HG03064 (cell line): ENCODE measurements at regions not wholly inside any gene's neighbourhood (a gene's known extent, or its start where the extent isn't known, plus 50 kb on each side); places are given as distances from the start of the nearest gene placed in this dataset.
"Not testable (repeated sequence)": the region's sequence is repeated elsewhere in the genome, so short reads cannot be mapped to it uniquely, and the experiment has no call there.

ENCODE experiments used
- ATAC-seq: cut with Tn5 transposase; IDR thresholded peaks from one replicate; pipeline ENCODE4 v1.9.1; 2021; ENCODE audit warnings: low read depth; ENCODE audit not compliant: unreplicated experiment

DNA sequence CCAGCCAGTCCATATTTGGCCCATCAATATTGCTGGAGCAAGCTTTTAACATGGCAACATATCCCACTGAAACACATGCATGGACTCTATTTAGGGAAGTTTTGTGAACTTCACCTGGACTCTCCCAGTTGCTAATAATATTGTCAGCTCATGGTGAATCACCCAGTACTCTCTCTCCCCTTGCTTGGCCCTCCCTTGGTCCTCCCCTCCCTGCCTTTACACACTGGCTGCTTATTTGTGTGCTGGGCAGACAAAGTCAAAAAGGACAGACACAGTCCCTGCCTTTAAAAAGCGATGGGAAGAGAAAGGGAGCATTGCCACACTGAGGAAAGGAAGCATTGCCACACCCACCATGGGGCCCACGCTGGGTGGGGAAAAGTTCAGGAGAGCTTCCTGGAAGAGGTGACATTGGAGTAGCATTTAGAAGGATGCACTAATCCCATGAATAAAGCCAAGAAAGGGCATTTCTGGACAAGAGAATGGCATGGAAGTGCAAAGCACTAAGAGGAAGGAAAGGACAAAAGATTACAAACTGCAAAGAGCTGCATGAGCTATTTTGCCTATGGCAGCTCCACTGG lies 143.4 kb upstream of the EXOC2 start:
- ATAC-seq, result no peak

DNA sequence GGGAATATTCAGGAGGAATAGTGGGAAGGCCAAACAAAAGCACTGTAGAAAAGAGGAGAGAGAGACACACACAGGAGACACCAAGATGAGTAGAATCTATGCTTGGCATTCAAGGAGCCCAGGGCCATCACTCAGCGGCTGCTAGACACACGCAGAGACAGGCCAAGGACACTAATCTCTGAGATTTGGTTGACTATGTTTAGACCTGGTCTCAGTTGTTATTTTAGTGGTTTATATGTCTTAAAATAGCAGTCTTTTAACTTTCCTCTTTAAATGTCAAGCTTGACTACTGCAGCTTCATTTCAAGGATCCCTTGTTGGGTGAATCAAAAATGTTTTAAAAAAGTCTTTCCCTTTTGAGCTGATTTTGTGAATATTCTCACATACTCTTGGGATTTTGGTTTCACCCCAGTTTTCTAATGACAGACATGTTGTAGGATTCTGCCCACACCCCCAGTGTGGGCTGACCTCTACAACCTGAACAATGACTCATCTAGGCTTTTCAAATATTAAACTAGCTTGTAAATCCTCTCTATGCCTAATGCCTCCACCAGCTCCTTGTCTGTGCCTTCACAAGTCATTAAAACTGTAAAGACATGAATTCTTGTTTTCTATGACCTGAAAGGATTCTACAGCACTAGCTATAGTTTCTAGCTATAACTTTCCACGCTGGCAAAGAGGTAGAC lies 142.7 kb upstream of the EXOC2 start:
- ATAC-seq, result no peak

DNA sequence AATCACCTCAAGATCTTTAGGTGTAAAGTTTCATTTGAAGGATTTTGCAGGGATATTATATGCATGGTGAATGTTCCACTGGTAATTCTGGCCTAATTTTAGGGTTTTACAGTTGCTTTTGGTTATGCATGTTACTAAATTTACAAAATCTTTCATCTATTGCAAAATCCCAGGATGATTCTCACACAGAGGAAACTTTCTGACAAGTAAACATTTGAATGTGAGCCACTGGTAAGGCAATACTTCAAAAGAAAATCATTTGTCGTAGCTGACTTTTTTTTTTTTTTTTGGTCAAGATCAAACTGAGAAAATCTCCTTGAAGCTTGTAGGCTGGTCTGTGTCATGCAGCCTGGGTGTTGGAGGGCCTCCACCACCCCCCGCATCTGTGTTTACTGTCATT lies 141.9 kb upstream of the EXOC2 start:
- ATAC-seq, result no peak

DNA sequence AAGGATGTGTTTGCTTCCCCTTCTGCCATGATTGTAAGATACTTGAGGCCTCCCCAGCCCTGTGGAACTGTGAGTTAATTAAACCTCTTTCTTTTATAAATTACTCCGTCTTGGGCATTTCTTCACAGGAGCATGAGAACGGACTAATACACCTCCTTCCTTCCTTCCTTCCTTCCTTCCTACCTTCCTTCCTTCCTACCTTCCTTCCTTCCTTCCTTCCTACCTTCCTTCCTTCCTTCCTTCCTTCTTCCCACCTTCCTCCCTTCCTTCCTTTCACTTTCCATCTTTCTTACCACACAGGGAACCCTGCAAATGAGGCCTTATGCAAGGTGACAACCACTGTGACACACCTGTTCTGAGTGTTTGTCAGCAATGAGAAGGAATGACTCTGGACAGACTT lies 141.3 kb upstream of the EXOC2 start:
- ATAC-seq, result no peak

DNA sequence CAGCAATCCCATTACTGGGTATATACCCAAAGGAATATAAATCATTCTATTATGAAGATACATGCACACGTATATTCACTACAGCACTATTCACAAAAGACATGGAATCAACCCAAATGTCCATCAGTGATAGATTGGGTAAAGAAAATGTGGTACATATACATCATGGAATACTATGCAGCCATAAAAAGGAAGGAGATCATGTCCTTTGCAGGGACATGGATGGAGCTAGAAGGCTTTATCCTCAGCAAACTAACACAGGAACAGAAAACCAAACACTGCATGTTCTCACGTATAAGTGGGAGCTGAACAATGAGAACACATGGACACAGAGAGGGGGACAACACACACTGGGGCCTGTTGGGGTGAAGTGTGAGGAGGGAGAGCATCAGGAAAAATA lies 139.9 kb upstream of the EXOC2 start:
- ATAC-seq, result not testable (repeated sequence)

DNA sequence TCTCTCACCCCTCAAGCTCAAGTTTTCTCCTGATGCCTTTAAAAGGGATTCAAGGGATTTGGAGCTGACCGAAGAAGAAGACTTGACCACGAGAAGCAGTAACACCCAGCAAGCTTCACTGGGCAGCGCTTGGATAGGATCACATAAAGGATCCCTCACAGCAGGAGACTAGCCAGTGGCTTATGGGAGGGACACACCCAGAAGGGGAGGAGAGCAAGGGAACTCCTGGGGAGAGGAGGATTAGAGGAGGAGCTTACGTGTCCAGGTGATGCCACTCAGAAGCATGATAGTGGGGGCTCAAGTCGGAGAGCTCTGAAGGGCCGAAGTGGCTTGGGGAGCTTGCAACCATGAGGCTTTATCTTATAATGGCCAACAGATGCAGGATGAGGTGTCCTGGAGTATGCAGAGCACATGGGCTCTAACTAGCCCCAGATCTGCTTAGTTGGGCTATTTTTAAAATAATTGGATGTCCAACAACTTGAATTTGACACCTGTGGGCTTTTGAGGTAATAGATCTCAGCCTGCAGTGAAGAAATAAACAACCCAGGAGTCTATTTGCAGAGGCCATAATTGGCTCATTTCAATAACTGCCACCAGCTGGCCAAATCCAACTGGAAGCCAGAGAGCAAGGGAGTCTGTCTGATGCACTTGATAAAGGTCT lies 137.9 kb upstream of the EXOC2 start:
- ATAC-seq, result no peak

DNA sequence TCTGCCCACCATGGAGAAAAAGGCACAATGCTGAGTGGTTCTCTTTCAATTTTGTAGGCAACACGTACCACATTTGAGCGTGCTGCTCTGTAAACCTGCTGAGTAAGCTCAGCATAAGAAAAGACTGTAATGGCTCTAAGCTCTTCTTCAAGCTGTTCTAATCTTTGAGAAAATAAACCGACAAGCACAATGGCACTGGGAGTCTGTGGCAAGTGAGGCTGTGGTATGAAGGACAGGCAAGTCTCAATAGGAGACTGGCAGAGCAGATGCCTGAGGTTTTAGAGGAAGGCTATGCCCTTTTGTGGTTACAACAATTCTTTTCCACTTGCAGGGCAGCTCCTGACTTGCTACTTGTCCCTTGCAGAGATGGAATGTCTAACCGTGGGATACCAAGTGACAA lies 136.7 kb upstream of the EXOC2 start:
- ATAC-seq, result no peak

DNA sequence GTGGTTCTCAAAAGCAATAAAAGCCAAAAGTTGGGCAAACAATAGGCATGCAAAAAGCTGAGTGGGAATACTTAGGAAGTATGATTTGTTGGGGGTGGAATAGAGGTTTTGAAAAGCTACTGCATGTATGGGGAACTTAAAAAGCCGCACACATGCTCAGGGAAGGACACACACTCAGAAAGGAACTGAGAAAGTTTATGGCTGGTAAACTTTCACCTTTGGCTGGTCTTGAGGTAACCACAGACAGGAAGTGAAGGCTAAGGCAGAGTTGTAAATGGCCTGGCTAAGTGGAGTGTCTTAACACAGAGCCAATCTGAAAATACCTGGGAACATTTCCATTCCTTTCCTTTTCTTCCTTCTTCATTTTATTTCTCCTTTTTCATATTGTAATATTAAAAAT lies 134.5 kb upstream of the EXOC2 start:
- ATAC-seq, result no peak

DNA sequence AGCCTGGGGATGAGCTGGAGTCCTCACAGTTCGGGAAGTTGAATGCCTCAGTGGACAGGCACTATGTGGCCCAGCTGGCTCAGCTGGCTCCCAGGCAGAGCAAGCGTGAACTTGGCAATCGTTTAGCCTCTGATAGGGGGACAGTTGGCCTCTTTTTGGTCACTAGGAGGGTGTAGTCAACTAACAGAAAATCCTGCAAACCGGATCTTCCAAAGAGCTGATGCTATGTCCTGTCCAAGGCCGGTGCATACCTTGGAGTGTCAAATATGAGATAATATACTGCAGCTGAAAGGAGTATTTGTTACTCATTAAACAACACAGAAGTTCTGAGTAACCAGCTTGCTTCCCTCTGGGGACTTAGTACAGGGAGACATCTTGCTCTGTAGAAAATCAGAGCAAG lies 126.2 kb upstream of the EXOC2 start:
- ATAC-seq, result no peak

DNA sequence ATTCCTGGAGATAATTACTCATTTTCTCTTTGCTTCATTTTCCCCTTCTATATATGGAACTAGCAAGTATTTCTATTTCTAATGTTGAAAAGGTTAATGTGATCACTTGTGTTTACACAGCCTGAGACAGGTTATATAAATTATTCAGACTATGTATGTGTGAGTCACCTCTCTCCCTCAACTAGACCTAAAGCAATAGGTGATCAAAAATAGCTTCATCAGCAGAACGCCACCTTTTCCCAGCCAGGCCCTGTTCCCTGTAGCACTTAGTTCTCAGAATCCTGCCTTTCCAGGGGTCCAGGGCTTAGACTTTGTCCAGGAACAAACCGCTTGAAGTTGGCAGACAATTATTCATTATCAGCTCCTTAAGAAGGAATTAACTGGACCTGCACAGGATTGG lies 125.3 kb upstream of the EXOC2 start:
- no peak for ATAC-seq

DNA sequence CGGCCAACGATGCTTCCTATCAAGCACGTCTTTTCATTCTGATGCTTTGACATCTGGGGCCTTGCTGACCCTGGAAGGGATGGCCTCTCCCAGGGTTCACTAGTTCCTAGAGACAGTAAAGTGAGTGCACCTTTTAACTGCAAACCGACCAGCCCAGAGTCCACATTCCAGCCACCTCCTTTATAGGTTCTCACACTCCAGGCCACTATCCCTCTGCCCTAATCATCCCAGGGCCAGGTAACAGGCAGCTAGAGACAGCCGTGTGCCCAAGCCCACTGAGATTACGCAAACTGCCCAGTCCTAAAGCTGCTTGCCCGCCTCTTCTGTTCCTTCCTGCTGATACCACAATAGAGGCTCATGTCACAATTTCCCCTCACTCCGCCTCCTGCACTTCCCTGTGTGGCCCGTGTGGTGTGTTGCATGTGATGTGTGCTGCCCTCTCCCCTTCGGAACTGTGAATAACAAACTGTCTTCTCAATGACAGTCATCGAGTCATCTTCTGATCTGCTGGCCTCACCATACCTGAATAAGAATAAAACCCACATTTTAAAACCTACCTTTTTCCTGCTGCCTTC lies 123.7 kb upstream of the EXOC2 start:
- ATAC-seq, result no peak

DNA sequence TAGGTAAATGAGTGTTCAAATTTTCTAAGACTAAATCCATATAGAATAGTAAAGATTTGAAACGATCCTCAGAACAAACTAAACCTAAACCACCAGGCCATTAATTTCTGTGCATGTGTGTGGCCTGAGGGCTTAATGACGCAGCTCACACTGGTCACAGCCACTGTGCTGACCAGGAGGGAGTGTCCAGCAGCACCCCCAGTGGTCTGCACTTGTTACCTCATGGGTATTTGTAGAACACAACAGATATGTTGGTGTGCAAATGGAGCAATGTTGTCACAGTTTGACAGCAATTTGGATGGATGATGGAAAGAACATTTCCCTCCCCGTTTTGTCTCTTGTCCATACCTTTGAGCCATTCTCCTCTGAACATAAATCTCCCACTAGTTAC lies 122.4 kb upstream of the EXOC2 start:
- ATAC-seq, result no peak

DNA sequence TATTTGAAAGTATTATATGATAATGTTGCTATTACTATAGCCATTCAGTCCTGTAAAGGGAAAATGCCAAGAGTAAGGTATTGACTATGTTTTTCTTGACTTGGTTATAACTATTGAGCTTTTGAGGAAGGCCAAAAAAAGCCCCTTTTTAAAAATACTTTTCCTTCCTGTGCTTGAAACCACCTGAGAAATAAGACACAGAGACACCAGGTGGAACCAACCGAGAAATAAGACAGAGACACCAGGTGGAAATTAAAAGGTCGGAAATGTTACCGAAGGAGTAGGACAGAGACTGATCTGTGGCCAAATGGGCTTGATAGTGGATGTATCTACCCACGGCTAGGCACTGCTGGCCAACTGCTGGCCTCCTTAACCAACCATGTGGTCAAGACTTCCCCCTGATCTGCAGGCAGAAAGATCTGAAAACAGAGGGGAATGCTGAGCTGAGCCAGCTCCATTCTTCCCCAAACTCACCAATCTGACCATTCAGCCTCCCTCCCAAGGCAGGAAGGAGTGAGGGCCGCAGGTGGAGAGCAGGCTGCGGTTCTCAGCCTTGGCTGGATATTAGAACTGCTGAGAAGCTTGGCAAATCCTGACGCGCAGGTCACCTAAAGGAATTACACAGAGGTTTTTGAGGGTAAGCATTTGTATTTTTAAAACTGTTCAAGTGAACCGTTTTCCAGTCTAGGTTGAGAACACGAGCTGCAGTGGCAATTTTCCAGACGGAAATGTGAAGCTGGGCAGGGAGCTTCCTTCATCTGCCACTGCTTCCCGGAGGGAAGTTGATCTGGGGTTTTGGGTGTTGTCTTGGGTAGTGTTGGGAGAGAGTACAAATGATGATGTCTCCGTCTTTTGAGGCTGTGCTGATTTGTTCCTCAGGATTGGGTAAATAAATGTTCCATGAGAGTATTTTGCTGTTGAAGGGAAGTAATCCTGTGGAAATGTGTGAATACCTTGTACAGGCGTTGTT lies 121.7 kb upstream of the EXOC2 start:
- no peak for ATAC-seq

DNA sequence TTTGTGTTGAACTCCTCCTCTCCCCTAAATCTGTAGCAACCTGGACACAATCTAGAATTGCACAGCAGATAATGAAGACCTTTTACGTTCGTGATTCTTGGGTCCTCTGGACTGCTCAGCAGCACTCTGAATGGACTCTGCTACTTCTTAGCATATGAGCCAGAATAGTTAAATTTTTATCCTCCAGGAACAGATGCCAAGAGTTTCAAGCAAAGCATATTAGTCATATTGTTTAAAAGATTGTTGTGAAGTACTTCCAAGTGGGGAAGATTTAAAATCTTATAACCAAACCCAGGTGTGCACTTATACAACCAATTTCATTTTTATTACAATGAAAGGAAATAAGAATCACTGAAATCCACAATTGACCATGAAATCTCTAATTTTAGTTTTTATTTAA lies 118.9 kb upstream of the EXOC2 start:
- no peak for ATAC-seq

DNA sequence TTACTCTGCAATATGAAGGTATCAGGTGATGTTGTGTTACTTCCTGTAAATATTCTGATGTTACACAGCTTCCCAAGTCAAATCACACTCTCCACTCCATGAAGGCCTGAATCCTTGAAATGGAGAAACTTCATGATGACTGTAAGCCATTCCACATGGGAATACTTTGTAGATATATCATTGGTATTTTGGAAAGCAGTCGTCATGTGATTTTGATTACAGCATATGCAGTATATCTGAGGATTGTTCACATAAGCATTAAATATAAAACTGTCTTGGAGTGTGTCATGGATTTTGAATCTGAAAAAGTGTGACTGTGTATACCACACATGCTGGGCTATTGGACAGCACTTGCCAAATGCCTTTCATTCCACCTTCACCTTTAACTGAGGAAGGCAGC lies 118.3 kb upstream of the EXOC2 start:
- ATAC-seq, result no peak

DNA sequence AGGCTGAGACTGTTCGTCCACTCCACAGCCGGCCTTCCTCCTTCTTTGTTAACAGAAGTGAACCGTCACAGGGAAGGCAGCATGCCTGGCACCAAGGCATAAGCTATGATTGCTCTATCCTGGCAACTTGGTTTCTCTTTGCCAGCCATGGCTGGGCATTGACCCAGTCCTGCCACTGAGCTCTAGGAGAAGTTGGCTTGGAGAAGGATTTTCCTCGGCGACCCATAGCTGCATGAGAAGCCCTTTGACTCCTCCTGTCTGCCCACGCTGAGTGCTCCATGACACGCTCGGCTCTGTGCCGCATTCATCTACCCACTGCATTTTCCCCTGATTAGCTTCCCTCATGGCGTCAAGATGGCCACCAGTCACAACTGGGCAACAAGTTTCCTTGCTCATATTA lies 111.8 kb upstream of the EXOC2 start:
- ATAC-seq, result no peak

DNA sequence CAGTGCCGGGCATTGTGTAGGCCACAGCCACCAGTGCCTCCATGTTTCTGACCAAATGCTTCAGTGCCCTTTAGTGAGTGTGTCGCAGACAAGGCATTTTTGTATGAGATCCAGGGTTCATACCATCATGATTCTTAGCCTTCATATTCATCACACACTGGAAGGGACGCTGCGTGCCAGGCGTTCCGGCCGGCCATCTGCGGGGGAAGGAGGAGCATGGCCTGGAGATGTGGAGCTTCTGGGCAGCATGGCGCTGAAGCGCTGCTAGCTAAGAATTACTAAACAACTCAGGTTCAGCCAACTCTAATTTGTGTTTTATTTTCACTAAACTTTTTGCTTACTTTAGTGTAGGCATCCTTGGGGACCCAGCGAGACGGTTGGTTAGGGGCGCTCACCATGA lies 111.4 kb upstream of the EXOC2 start:
- ATAC-seq, result no peak

DNA sequence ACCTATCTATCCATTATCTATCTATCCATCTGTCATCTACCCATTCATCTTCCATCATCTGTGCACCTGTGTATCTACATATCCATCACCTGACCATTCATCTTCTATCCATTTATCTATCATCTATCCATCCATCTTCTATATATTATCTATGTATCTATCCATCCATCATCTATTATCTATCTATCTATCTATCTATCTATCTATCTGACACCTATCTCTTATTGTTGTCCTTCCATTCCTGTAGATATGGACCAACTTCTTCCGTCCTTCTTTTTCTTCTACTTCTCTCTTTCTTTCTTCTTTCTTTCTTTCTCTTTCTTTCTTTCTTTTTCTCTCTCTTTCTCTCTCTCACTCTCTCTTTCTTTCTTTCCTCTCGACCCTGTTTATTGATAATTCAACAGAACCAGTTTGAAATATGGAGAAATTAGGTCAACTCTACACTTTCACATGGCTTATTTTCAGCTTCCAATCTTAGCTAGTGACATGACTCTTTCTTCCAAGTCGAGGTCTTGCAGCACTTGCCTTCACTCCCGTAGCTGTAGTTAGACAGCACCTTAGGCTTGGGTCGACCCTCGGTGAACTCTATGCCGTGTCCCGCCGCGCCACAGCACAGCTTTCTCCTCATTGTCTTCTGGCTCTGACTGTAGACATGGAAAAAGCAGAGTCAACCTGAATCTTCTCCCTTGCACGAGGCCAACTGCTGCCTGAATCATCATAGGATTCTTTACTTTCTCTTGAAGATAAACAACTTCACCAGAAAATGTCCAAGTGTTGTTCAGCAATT lies 110.4 kb upstream of the EXOC2 start:
- no peak for ATAC-seq

DNA sequence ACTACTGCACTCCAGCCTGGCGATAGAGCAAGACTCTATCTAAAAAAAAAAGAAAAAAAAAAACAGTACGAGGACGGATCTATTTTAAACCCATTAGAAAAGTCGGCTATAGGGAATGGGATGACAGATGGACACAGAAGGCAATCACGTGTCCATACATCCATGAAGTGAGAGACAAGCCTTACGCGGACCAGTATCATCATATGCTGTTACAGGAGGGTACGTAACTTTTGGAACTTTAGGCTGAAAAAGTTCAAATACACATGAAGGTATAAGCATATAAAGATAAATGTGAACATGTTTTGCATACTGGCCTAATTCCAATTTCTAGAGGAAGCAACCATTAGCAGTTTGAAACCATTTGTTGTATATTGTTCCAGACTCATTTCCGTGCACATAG lies 109.8 kb upstream of the EXOC2 start:
- no peak for ATAC-seq

DNA sequence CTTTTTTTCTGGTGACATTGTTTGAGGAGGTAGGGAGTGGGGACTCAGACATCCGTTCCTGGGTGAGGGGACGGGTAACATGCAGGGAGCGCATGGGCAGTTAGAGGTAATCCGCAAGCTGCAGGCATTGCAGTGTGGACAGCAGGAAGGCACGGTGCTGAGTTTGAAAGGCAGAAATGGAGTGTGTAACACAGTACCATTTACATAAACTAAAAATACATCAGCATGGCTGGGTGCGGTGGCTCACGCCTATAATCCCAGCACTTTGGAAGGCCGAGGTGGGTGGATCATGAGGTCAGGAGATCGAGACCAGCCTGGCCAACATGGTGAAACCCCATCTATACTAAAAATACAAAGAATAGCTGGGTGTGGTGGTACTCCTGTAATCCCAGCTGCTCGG lies 109.3 kb upstream of the EXOC2 start:
- not testable (repeated sequence) for ATAC-seq
